Astrocyte of the cerebellum (primary cell): ENCODE measurements at regions not wholly inside any gene's neighbourhood (a gene's known extent, or its start where the extent isn't known, plus 50 kb on each side); places are given as distances from the start of the nearest gene placed in this dataset.

Experiments
- DNase-seq: peaks from one replicate; pipeline ENCODE4 v3.0.0-alpha.2; 2011; ENCODE audit warnings: low read depth
- H3K4me3 ChIP-seq: 2 replicates; pipeline ENCODE4 v1.5.1; 2011; ENCODE audit warnings: mild to moderate bottlenecking, low read depth, low read length, moderate library complexity
- in situ Hi-C: cut with HindIII; loops from 2 replicates; pipeline ENCODE4 v1.10.0; 2017; ENCODE audit warnings: low sequenced_read_pairs
- TF ChIP-seq, protein P1 (sequence below): IDR thresholded peaks from 2 replicates; pipeline ENCODE4 v1.5.1; 2012; ENCODE audit warnings: low read length, low read depth, moderate library complexity, mild to moderate bottlenecking; ENCODE audit errors: missing control alignments

DNA sequence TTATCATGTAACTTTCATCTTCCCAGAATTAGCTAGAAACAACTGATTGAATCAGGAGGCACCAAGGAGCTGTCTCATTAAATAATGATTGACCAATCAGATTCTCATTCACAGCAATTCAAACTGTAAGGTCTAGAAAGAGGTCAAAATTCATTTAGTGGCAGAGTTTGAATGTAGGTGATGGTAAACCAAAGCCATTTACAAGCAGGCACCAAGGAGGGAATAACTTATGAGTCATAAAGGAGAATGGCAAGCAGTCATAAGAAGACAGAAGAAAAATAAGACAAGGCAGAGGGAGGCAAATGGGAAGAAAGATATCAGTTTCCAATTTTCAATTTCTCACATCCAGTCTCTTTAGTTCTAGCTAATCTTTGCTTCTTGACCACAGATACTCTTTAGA, 52.9 kb upstream of the DEFB112 start:
- no peak overlapping the region for H3K4me3 ChIP-seq
- no peak for DNase-seq
- in situ Hi-C loops = no loop called here
- TF ChIP-seq, protein P1, sequence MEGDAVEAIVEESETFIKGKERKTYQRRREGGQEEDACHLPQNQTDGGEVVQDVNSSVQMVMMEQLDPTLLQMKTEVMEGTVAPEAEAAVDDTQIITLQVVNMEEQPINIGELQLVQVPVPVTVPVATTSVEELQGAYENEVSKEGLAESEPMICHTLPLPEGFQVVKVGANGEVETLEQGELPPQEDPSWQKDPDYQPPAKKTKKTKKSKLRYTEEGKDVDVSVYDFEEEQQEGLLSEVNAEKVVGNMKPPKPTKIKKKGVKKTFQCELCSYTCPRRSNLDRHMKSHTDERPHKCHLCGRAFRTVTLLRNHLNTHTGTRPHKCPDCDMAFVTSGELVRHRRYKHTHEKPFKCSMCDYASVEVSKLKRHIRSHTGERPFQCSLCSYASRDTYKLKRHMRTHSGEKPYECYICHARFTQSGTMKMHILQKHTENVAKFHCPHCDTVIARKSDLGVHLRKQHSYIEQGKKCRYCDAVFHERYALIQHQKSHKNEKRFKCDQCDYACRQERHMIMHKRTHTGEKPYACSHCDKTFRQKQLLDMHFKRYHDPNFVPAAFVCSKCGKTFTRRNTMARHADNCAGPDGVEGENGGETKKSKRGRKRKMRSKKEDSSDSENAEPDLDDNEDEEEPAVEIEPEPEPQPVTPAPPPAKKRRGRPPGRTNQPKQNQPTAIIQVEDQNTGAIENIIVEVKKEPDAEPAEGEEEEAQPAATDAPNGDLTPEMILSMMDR = no peak

DNA sequence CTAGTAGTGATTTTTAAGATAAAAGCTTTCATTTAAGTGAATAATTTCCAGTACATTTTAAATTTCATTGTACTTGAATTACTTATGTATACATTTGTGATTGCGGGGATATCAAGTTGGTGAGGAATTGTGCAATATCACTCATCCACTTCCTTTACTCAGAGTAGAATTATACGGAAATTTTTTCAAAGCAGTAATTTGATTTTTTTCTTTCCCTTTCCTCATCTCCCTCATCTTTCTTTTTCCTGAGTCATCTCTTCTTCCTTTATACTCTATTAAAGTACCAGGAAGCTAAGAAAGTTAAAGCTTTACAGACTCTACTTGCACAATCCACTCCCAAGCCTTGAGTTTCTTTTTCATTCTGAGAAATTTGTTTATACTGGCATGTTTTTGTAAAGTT, 60.9 kb upstream of the DEFB112 start:
- TF ChIP-seq, protein P1 = no peak
- no peak for DNase-seq
- in situ Hi-C loops = no loop called here
- no peak overlapping the region for H3K4me3 ChIP-seq

DNA sequence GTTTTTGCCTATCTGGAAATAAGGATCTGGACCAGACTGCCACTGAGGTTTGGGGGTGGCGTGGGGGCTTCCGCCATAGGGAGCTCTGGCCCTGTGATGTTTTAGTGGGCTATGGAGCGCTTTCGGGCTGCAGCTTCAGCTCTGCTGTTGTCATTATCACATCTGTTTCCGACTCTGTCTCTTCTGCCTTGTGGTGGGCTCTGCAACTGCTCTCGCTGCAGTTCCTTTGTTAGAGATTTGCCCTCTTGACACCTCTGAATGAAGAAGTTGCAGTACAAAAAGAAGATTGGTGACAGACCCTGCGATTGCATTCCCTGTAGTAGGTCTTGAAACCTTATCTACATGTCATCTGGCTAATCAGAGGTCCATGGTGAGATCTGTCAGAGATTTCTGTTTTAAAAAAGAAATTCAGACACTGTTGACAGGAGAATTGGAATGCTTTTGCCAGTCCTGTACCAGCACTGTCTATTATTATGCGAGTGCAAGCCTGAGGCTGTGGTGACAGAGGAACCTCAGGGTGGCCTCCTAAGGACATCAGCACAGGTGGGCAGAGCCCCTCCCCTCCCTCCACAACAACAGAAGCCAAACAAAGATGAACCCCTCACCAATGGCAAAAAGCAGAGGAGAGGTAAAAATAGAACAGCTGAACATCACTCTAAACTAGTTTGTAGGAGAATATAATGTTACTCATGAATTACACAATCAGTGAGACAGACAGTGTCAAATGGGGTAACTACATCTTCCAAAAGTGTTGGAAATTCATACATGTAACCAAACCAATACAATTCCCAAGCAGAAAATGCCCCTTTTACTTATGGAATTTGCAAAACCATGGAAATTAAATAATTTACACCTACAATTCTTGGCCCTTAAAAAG, 63.5 kb upstream of the DEFB112 start:
- TF ChIP-seq, protein P1 = no peak
- DNase-seq = no peak
- no peak overlapping the region for H3K4me3 ChIP-seq
- in situ Hi-C loops = no loop called here

DNA sequence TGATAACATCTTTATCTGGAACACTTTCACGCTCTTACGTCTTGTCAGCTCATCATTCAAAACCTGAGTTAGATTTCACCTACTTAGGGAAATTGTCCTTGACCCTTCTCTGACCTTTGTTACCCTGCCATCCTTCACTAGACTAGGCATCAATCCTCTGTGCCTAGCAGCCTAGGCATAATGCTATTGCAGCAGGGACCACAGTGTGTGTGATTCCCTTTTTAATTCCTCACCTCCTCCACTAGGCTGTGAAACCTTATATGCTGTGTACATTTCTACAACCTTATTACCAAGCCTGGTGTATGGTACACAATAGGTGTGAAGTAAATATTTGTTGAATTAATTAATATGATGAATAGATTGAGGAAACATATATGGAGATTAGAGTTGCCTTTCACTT, 66.7 kb upstream of the DEFB112 start:
- DNase-seq = no peak
- H3K4me3 ChIP-seq = no peak overlapping the region
- in situ Hi-C loops = no loop called here
- TF ChIP-seq, protein P1 = no peak

DNA sequence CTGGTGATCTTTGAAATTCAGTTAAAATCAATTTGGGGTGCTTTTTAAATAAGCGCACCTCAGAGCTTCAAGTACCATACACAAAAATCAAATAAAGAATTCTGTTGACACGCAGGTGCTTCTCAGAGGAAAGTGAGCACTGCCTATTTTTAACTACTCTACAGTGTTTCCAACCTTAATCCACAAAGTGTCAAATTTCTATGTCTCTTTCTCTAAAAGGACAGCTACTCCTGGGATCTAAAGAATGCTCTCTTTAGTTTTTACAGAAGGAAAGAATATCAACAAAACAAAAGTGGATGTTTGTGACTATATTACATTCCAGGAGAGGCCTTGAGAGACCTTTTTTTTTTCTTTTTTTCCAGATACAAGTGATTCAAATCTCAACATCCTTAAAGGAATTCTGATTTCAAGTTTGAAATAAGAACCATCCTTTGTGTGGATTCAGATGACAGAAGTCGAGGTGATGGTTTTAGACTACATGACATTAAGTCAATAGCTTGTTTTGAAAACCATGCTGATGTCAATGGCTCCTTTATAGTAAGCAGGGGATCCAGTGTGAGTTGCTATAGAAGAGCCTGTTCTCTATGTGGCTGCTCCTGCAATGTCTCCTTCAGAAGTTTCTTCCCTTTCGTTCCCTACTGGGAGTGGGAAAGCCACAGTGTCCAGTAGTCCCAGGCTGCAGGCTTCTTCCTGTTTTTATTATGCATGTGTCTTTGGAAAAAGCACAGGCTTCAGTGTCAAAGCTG, 67.2 kb upstream of the DEFB112 start:
- no peak for DNase-seq
- TF ChIP-seq, protein P1 = no peak
- in situ Hi-C loops = no loop called here

DNA sequence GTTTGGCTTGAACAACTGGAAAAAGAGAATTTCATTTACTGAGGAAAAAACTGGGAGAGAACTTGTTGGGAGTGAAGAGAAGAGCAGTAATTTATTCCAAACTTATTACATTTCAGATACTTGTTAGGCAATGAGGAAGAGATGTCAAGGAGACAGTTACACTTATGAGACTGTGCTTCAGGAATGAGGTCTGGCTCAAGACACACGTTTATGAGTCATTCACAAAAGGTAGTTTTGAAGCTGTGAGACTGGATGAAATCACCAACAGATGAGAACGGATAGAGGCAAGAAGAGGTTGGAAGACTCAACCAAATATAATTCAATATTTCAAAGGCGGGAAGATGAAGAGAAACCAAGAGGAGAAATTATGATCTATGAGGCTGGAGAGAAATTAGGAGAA, 70.6 kb upstream of the DEFB112 start:
- no peak for DNase-seq
- no peak overlapping the region for H3K4me3 ChIP-seq
- in situ Hi-C loops = no loop called here
- TF ChIP-seq, protein P1 = no peak

More for the DNA sequence above, 67.2 kb upstream of the DEFB112 start:
- no peak overlapping the region for H3K4me3 ChIP-seq
